HepG2 (cell line): ENCODE measurements at regions not wholly inside any gene's neighbourhood (a gene's known extent, or its start where the extent isn't known, plus 50 kb on each side); places are given as distances from the start of the nearest gene placed in this dataset.

Experiments
- CTCF ChIP-seq: sonication (generic); formaldehyde crosslinking; IDR thresholded peaks from 2 replicates; pipeline ENCODE4 v1.5.0; 2020; ENCODE audit warnings: mild to moderate bottlenecking, missing genetic modification reagents, moderate library complexity
- EP300 ChIP-seq, 3 experiments: sonication (generic) in 1 of 3; formaldehyde crosslinking in 1 of 3; IDR thresholded peaks; 2 replicates each; pipeline versions ENCODE4 v1.5.1 to v1.6.1; 2011 to 2020; ENCODE audit warnings: low read depth in 2 of 3, low read length in 2 of 3, borderline replicate concordance in 1 of 3, improper control_type of control experiment in 1 of 3, mild to moderate bottlenecking in 1 of 3, missing genetic modification reagents in 1 of 3, moderate library complexity in 1 of 3
- GABPA ChIP-seq, 2 experiments: IDR thresholded peaks; 2 replicates each; pipeline ENCODE4 v1.6.1; 2011 to 2016; ENCODE audit warnings: low read depth in 2 of 2, low read length in 1 of 2, missing biosample characterization in 1 of 2, missing genetic modification characterization in 1 of 2
- GTF2F1 ChIP-seq: fragments of 150-350 bp; IDR thresholded peaks from 2 replicates; pipeline ENCODE4 v1.6.1; 2014; ENCODE audit warnings: low read length
- RFX1 ChIP-seq: fragments of 450-650 bp; IDR thresholded peaks from 2 replicates; pipeline ENCODE4 v1.6.1; 2017
- SMYD3 ChIP-seq: sonication (generic); formaldehyde crosslinking; IDR thresholded peaks from 2 replicates; pipeline ENCODE4 v1.8.1; 2023; ENCODE audit warnings: mild to moderate bottlenecking, missing genetic modification reagents
- ZBTB4 ChIP-seq: sonication (generic); formaldehyde crosslinking; IDR thresholded peaks from 2 replicates; pipeline ENCODE4 v1.4.0; 2020; ENCODE audit warnings: missing genetic modification reagents, mild to moderate bottlenecking, borderline replicate concordance
- ZNF263 ChIP-seq: sonication (generic); formaldehyde crosslinking; IDR thresholded peaks from 2 replicates; pipeline ENCODE4 v1.4.0; 2020; ENCODE audit warnings: missing genetic modification reagents
- ZNF816 ChIP-seq: sonication (generic); formaldehyde crosslinking; IDR thresholded peaks from 2 replicates; pipeline ENCODE4 v1.8.0; 2022; ENCODE audit warnings: missing genetic modification reagents, mild to moderate bottlenecking, borderline replicate concordance
- ZSCAN20 ChIP-seq: sonication (generic); formaldehyde crosslinking; IDR thresholded peaks from 2 replicates; pipeline ENCODE4 v1.4.0; 2020; ENCODE audit warnings: missing genetic modification reagents, mild to moderate bottlenecking, borderline replicate concordance

- no peak for TF ChIP-seq CTCF (CRISPR knock-in tag)
- no peak for TF ChIP-seq ZNF816 (CRISPR knock-in tag)
- TF ChIP-seq RFX1, result no peak
- TF ChIP-seq ZBTB4 (CRISPR knock-in tag), result no peak
- TF ChIP-seq EP300 (IDR thresholded peaks at IDR 0.05; ENCODE audit: low read depth in 2 of 2, low read length in 2 of 2), result no peak
- TF ChIP-seq EP300 (CRISPR knock-in tag; IDR thresholded peaks at IDR 0.05; ENCODE audit: borderline replicate concordance), result no peak
- TF ChIP-seq GABPA (IDR thresholded peaks at IDR 0.05; ENCODE audit: low read depth, low read length), result no peak
- no peak for TF ChIP-seq GABPA (CRISPR knock-in tag; IDR thresholded peaks at IDR 0.05; ENCODE audit: low read depth)
- TF ChIP-seq ZSCAN20 (CRISPR knock-in tag), result no peak
- no peak for TF ChIP-seq GTF2F1
- no peak for TF ChIP-seq ZNF263 (CRISPR knock-in tag)
- no peak for TF ChIP-seq SMYD3 (CRISPR knock-in tag)
Measured at GRCh38 chr13:40471911-40472310, 194.5 kb downstream of the FOXO1 start.
